PFSK-1 (cell line): ENCODE measurements at regions not wholly inside any gene's neighbourhood (a gene's known extent, or its start where the extent isn't known, plus 50 kb on each side); places are given as distances from the start of the nearest gene placed in this dataset.

Experiments used
- FOXP2 ChIP-seq: optimal IDR thresholded peaks from 2 replicates; pipeline ENCODE3; 2011; ENCODE audit warnings: borderline replicate concordance, control low read depth, inconsistent platforms; ENCODE audit not compliant: insufficient read depth; ENCODE audit errors: extremely low read length, extremely low read depth
- POLR2AphosphoS5 ChIP-seq: IDR thresholded peaks from 2 replicates; pipeline ENCODE4 v1.6.1; 2012; ENCODE audit warnings: low read depth, mild to moderate bottlenecking, control low read depth, low read length, moderate library complexity
- REST ChIP-seq, 2 experiments: IDR thresholded peaks; 2 replicates each; pipeline versions ENCODE4 v1.6.1 to v1.8.0; 2011 to 2012; ENCODE audit warnings: low read depth in 2 of 2, low read length in 2 of 2, control low read depth in 1 of 2, inconsistent platforms in 1 of 2, mild to moderate bottlenecking in 1 of 2, moderate library complexity in 1 of 2; ENCODE audit not compliant: insufficient read depth in 1 of 2
- SIN3A ChIP-seq: IDR thresholded peaks from 2 replicates; pipeline ENCODE4 v1.6.1; 2012; ENCODE audit warnings: mild to moderate bottlenecking, low read length, moderate library complexity, borderline replicate concordance; ENCODE audit not compliant: insufficient read depth
- TAF1 ChIP-seq: IDR thresholded peaks from 2 replicates; pipeline ENCODE4 v1.6.1; 2012; ENCODE audit warnings: low read length, control low read depth, borderline replicate concordance; ENCODE audit not compliant: insufficient read depth

- TF ChIP-seq REST (IDR thresholded peaks at IDR 0.05; ENCODE audit: insufficient read depth in 1 of 2, low read depth in 2 of 2, low read length in 2 of 2) = no peak
Measured at GRCh38 chr9:90544488-90544887, 98.1 kb downstream of the DIRAS2 start.

- no peak for TF ChIP-seq REST (IDR thresholded peaks at IDR 0.05; ENCODE audit: insufficient read depth in 1 of 2, low read depth in 2 of 2, low read length in 2 of 2)
- no peak for TF ChIP-seq POLR2AphosphoS5
- no peak for TF ChIP-seq TAF1
- TF ChIP-seq FOXP2 = no peak
- TF ChIP-seq SIN3A = no peak
Measured at GRCh38 chr9:90546200-90546599, 96.4 kb downstream of the DIRAS2 start.

- TF ChIP-seq REST (IDR thresholded peaks at IDR 0.05; ENCODE audit: insufficient read depth in 1 of 2, low read depth in 2 of 2, low read length in 2 of 2) (no peak), FOXP2 (no peak), POLR2AphosphoS5 (no peak), SIN3A (no peak), TAF1 (no peak)
Measured at GRCh38 chr9:90547896-90548295, 94.7 kb downstream of the DIRAS2 start.

GRCh38 chr9:90552317-90552716 is 90.3 kb downstream of the DIRAS2 start:
- TF ChIP-seq FOXP2 = no peak
- no peak for TF ChIP-seq POLR2AphosphoS5
- TF ChIP-seq SIN3A = no peak
- TF ChIP-seq REST (IDR thresholded peaks at IDR 0.05; ENCODE audit: insufficient read depth in 1 of 2, low read depth in 2 of 2, low read length in 2 of 2) = no peak
- no peak for TF ChIP-seq TAF1

- no peak for TF ChIP-seq REST (IDR thresholded peaks at IDR 0.05; ENCODE audit: insufficient read depth in 1 of 2, low read depth in 2 of 2, low read length in 2 of 2)
Measured at GRCh38 chr9:90555351-90556057, 87.1 kb downstream of the DIRAS2 start.
